ENCODE measurements at regions not wholly inside any gene's neighbourhood (a gene's known extent, or its start where the extent isn't known, plus 50 kb on each side); places are given as distances from the start of the nearest gene placed in this dataset.

DNA sequence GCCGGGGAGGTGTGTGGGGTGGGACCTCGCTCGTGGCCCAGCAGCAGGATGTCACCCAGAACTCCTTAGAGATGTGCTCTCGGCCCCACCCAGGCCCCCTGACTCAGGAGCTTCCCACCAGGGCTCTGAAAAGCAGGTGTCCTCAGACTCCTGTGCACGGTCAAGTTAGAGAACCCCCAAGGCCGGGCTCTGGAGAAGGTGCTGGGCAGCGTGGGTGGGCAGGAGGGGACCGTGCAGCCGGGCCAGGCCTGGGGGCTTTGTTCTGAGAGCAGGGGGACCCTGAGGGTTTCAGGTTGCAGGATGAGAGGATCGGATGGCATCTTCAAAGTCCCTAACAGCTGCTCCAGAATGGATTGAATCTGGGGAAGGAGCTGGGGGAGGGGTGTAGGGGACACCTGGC is 164.4 kb upstream of the CIBAR2 start:
- TF ChIP-seq, protein P1, sequence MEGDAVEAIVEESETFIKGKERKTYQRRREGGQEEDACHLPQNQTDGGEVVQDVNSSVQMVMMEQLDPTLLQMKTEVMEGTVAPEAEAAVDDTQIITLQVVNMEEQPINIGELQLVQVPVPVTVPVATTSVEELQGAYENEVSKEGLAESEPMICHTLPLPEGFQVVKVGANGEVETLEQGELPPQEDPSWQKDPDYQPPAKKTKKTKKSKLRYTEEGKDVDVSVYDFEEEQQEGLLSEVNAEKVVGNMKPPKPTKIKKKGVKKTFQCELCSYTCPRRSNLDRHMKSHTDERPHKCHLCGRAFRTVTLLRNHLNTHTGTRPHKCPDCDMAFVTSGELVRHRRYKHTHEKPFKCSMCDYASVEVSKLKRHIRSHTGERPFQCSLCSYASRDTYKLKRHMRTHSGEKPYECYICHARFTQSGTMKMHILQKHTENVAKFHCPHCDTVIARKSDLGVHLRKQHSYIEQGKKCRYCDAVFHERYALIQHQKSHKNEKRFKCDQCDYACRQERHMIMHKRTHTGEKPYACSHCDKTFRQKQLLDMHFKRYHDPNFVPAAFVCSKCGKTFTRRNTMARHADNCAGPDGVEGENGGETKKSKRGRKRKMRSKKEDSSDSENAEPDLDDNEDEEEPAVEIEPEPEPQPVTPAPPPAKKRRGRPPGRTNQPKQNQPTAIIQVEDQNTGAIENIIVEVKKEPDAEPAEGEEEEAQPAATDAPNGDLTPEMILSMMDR (conservative IDR thresholded peaks at IDR 0.05), result no peak
- no peak for TF ChIP-seq EZH2 (IDR thresholded peaks at IDR 0.05; ENCODE audit: low read depth)

Data from PC-9 (cell line).